ENCODE measurements at regions not wholly inside any gene's neighbourhood (a gene's known extent, or its start where the extent isn't known, plus 50 kb on each side); places are given as distances from the start of the nearest gene placed in this dataset.

GRCh38 chr3:147962408-147963164 is 553.4 kb downstream of the ZIC1 start:
- H3K9me3 ChIP-seq, result no peaks in the 10 kb centered on the region
- H3K4me3 ChIP-seq, result no peak overlapping the region
- H3K9ac ChIP-seq, result no peak overlapping the region
- H4K20me1 ChIP-seq, result no peaks in the 10 kb centered on the region
- no peak overlapping the region for H3K27ac ChIP-seq
- H3K36me3 ChIP-seq, result no peaks in the 10 kb centered on the region
- no peak for TF ChIP-seq Cebpa-rat (IDR thresholded peaks at IDR 0.05)
- H3K27me3 ChIP-seq, result no peaks in the 10 kb centered on the region
- H3K4me1 ChIP-seq, result no peaks in the 10 kb centered on the region
- H3K4me2 ChIP-seq, result no peak overlapping the region

GRCh38 chr3:147963711-147964110 is 554.5 kb downstream of the ZIC1 start:
- no peak overlapping the region for H3K4me3 ChIP-seq
- no peak for TF ChIP-seq Cebpa-rat (IDR thresholded peaks at IDR 0.05)

GRCh38 chr3:147975165-147975564 is 566.0 kb downstream of the ZIC1 start:
- H3K27me3 ChIP-seq, result no peaks in the 10 kb centered on the region
- H3K9ac ChIP-seq, result no peak overlapping the region
- no peaks in the 10 kb centered on the region for H3K9me3 ChIP-seq
- H3K36me3 ChIP-seq, result no peaks in the 10 kb centered on the region
- no peak overlapping the region for H3K4me2 ChIP-seq
- no peak overlapping the region for H3K27ac ChIP-seq
- H3K4me3 ChIP-seq, result no peak overlapping the region
- no peaks in the 10 kb centered on the region for H3K4me1 ChIP-seq
- H4K20me1 ChIP-seq, result no peaks in the 10 kb centered on the region
- no peak for TF ChIP-seq Cebpa-rat (IDR thresholded peaks at IDR 0.05)

More at GRCh38 chr3:147963711-147964110, 554.5 kb downstream of the ZIC1 start:
- Histone ChIP-seq H3K27ac (no peak overlapping the region), H3K9ac (no peak overlapping the region), H3K27me3 (no peaks in the 10 kb centered on the region), H3K9me3 (no peaks in the 10 kb centered on the region), H4K20me1 (no peaks in the 10 kb centered on the region), H3K4me1 (no peaks in the 10 kb centered on the region), H3K36me3 (no peaks in the 10 kb centered on the region), H3K4me2 (no peak overlapping the region)

GRCh38 chr3:147977001-147977400 is 567.8 kb downstream of the ZIC1 start:
- H3K9ac ChIP-seq, result no peak overlapping the region
- H3K4me1 ChIP-seq, result no peaks in the 10 kb centered on the region
- no peaks in the 10 kb centered on the region for H3K27me3 ChIP-seq
- no peak overlapping the region for H3K4me3 ChIP-seq
- H4K20me1 ChIP-seq, result no peaks in the 10 kb centered on the region
- no peak overlapping the region for H3K27ac ChIP-seq
- H3K9me3 ChIP-seq, result no peaks in the 10 kb centered on the region
- H3K36me3 ChIP-seq, result no peaks in the 10 kb centered on the region
- TF ChIP-seq Cebpa-rat (IDR thresholded peaks at IDR 0.05), result no peak
- no peak overlapping the region for H3K4me2 ChIP-seq

GRCh38 chr3:147987549-147987948 is 578.4 kb downstream of the ZIC1 start:
- H4K20me1 ChIP-seq, result no peaks in the 10 kb centered on the region
- no peak overlapping the region for H3K27ac ChIP-seq
- H3K36me3 ChIP-seq, result no peaks in the 10 kb centered on the region
- TF ChIP-seq Cebpa-rat (IDR thresholded peaks at IDR 0.05), result no peak
- no peak overlapping the region for H3K4me3 ChIP-seq
- no peaks in the 10 kb centered on the region for H3K27me3 ChIP-seq
- no peak overlapping the region for H3K4me2 ChIP-seq
- H3K9me3 ChIP-seq, result 0 out of 2 replicates have a peak, but pooled peaks cover 3% of the 10 kb centered on the region
- H3K9ac ChIP-seq, result no peak overlapping the region
- no peaks in the 10 kb centered on the region for H3K4me1 ChIP-seq

- 0 out of 2 replicates have a peak, but pooled peaks cover 3% of the 10 kb centered on the region for H3K9me3 ChIP-seq
- H3K9ac ChIP-seq, result no peak overlapping the region
- H3K4me3 ChIP-seq, result no peak overlapping the region
- H3K4me2 ChIP-seq, result no peak overlapping the region
- no peak overlapping the region for H3K27ac ChIP-seq
- H3K4me1 ChIP-seq, result no peaks in the 10 kb centered on the region
- no peaks in the 10 kb centered on the region for H3K36me3 ChIP-seq
- TF ChIP-seq Cebpa-rat (IDR thresholded peaks at IDR 0.05), result no peak
- H3K27me3 ChIP-seq, result no peaks in the 10 kb centered on the region
- H4K20me1 ChIP-seq, result no peaks in the 10 kb centered on the region
These were observed 580.2 kb downstream of the ZIC1 start for GRCh38 chr3:147989344-147989743.

- H4K20me1 ChIP-seq, result no peaks in the 10 kb centered on the region
- no peaks in the 10 kb centered on the region for H3K36me3 ChIP-seq
- H3K4me2 ChIP-seq, result no peak overlapping the region
- no peaks in the 10 kb centered on the region for H3K4me1 ChIP-seq
- no peak overlapping the region for H3K9ac ChIP-seq
- H3K27ac ChIP-seq, result no peak overlapping the region
- no peak; the same call in 1 of the 2 replicates for TF ChIP-seq Cebpa-rat (IDR thresholded peaks at IDR 0.05)
- H3K4me3 ChIP-seq, result no peak overlapping the region
- H3K9me3 ChIP-seq, result no peaks in the 10 kb centered on the region
- H3K27me3 ChIP-seq, result no peaks in the 10 kb centered on the region
These were observed 593.6 kb downstream of the ZIC1 start for GRCh38 chr3:148002705-148003205.

- Histone ChIP-seq H3K27ac (no peak overlapping the region), H3K4me2 (no peak overlapping the region), H3K36me3 (no peaks in the 10 kb centered on the region), H3K9ac (no peak overlapping the region), H3K9me3 (no peaks in the 10 kb centered on the region), H3K4me3 (no peak overlapping the region), H3K27me3 (no peaks in the 10 kb centered on the region), H4K20me1 (no peaks in the 10 kb centered on the region), H3K4me1 (no peaks in the 10 kb centered on the region)
- no peak for TF ChIP-seq Cebpa-rat (IDR thresholded peaks at IDR 0.05)
These were observed 595.2 kb downstream of the ZIC1 start for GRCh38 chr3:148004331-148004730.

- Histone ChIP-seq H3K4me2 (no peak overlapping the region), H4K20me1 (no peaks in the 10 kb centered on the region), H3K4me1 (no peaks in the 10 kb centered on the region), H3K27me3 (no peaks in the 10 kb centered on the region), H3K9me3 (no peaks in the 10 kb centered on the region), H3K36me3 (no peaks in the 10 kb centered on the region), H3K4me3 (no peak overlapping the region), H3K27ac (no peak overlapping the region), H3K9ac (no peak overlapping the region)
- no peak for TF ChIP-seq Cebpa-rat (IDR thresholded peaks at IDR 0.05)
These were observed 596.3 kb downstream of the ZIC1 start for GRCh38 chr3:148005456-148005855.

GRCh38 chr3:148006508-148006907 is 597.3 kb downstream of the ZIC1 start:
- no peaks in the 10 kb centered on the region for H3K4me1 ChIP-seq
- TF ChIP-seq Cebpa-rat (IDR thresholded peaks at IDR 0.05), result no peak
- H3K4me2 ChIP-seq, result no peak overlapping the region

More at GRCh38 chr3:148006508-148006907, 597.3 kb downstream of the ZIC1 start:
- Histone ChIP-seq H3K27me3 (no peaks in the 10 kb centered on the region), H3K9me3 (no peaks in the 10 kb centered on the region), H4K20me1 (no peaks in the 10 kb centered on the region), H3K36me3 (no peaks in the 10 kb centered on the region), H3K9ac (no peak overlapping the region), H3K4me3 (no peak overlapping the region), H3K27ac (no peak overlapping the region)

Measured in BLaER1 (cell line).